Hepatocyte (in vitro differentiated cells): ENCODE measurements at regions not wholly inside any gene's neighbourhood (a gene's known extent, or its start where the extent isn't known, plus 50 kb on each side); places are given as distances from the start of the nearest gene placed in this dataset.

ENCODE experiments used
- DNase-seq: peaks from one replicate; pipeline ENCODE4 v3.0.0-alpha.2; 2016; ENCODE audit warnings: low spot score
- H2AFZ ChIP-seq: fragments of 200-600 bp; sonication (generic); 2 replicates; pipeline ENCODE4 v1.6.0; 2016; ENCODE audit warnings: antibody characterized with exemption, mild to moderate bottlenecking
- H3K27ac ChIP-seq: fragments of 200-600 bp; sonication (generic); 2 replicates; pipeline ENCODE4 v1.5.1; 2016; ENCODE audit warnings: mild to moderate bottlenecking
- H3K27me3 ChIP-seq: fragments of 200-600 bp; sonication (generic); 2 replicates; pipeline ENCODE4 v1.6.1; 2016
- H3K36me3 ChIP-seq: fragments of 200-600 bp; sonication (generic); replicated peaks from 2 replicates; pipeline ENCODE4 v1.5.1; 2016; ENCODE audit warnings: low read depth; ENCODE audit not compliant: insufficient read depth
- H3K4me1 ChIP-seq: fragments of 200-600 bp; sonication (generic); 2 replicates; pipeline ENCODE4 v1.5.1; 2016; ENCODE audit warnings: mild to moderate bottlenecking, moderate library complexity; ENCODE audit not compliant: insufficient read depth
- H3K4me2 ChIP-seq: fragments of 200-600 bp; sonication (generic); 2 replicates; pipeline ENCODE4 v1.6.0; 2016
- H3K4me3 ChIP-seq: fragments of 200-600 bp; sonication (generic); 2 replicates; pipeline ENCODE4 v1.5.1; 2016; ENCODE audit warnings: mild to moderate bottlenecking
- H3K79me2 ChIP-seq: fragments of 200-600 bp; sonication (generic); 2 replicates; pipeline ENCODE4 v1.6.0; 2017; ENCODE audit warnings: mild to moderate bottlenecking
- H3K9me2 ChIP-seq: fragments of 200-600 bp; sonication (generic); replicated peaks from 2 replicates; pipeline ENCODE4 v1.6.0; 2017; ENCODE audit warnings: mild to moderate bottlenecking; ENCODE audit not compliant: insufficient read depth
- H3K9me3 ChIP-seq: fragments of 200-600 bp; sonication (generic); 2 replicates; pipeline ENCODE4 v1.5.1; 2016; ENCODE audit warnings: low read depth, mild to moderate bottlenecking
- H4K20me1 ChIP-seq: fragments of 200-600 bp; sonication (generic); 2 replicates; pipeline ENCODE4 v1.6.0; 2016; ENCODE audit warnings: mild to moderate bottlenecking; ENCODE audit not compliant: insufficient read depth, poor library complexity, severe bottlenecking
- CTCF ChIP-seq: fragments of 200-600 bp; sonication (generic); IDR thresholded peaks from 2 replicates; pipeline ENCODE4 v1.5.1; 2016; ENCODE audit warnings: antibody characterized with exemption, mild to moderate bottlenecking; ENCODE audit not compliant: poor library complexity
- EZH2 ChIP-seq: fragments of 200-600 bp; sonication (generic); IDR thresholded peaks from 2 replicates; pipeline ENCODE4 v1.6.1; 2016; ENCODE audit warnings: antibody characterized with exemption, mild to moderate bottlenecking, borderline replicate concordance
- EZH2phosphoT487 ChIP-seq: fragments of 200-600 bp; sonication (generic); IDR thresholded peaks from one replicate; pipeline ENCODE4 v1.6.1; 2018; ENCODE audit warnings: antibody characterized with exemption, mild to moderate bottlenecking, low read depth, moderate library complexity; ENCODE audit not compliant: unreplicated experiment, severe bottlenecking
- WGBS: methylation state at CpG from one replicate; pipeline ENCODE4 v1.1.6; 2016; ENCODE audit warnings: low lambda C conversion rate; ENCODE audit errors: missing lambda C conversion rate; 5-methylcytosine and 5-hydroxymethylcytosine counted together

GRCh38 chr1:218810306-218810705 is 363.4 kb upstream of the LYPLAL1 start:
- no peaks in the 10 kb centered on the region for H4K20me1 ChIP-seq
- no peak for TF ChIP-seq EZH2phosphoT487
- TF ChIP-seq CTCF = no peak
- no peak for TF ChIP-seq EZH2
- H3K27me3 ChIP-seq = no peaks in the 10 kb centered on the region
- H3K27ac ChIP-seq = no peak overlapping the region
- no peak overlapping the region for H3K4me2 ChIP-seq
- no peaks in the 10 kb centered on the region for H3K79me2 ChIP-seq
- no peaks in the 10 kb centered on the region for H3K9me3 ChIP-seq
- 77% methylated on average over 3 of the region's 3 CpGs for WGBS
- no peak overlapping the region for H2AFZ ChIP-seq
- DNase-seq = no peak
- no peaks in the 10 kb centered on the region for H3K4me1 ChIP-seq
- no peaks in the 10 kb centered on the region for H3K36me3 ChIP-seq
- H3K9me2 ChIP-seq = no peaks in the 10 kb centered on the region
- no peak overlapping the region for H3K4me3 ChIP-seq

- Histone ChIP-seq H3K36me3 (no peaks in the 10 kb centered on the region), H3K27me3 (no peaks in the 10 kb centered on the region), H3K27ac (no peak overlapping the region), H3K79me2 (no peaks in the 10 kb centered on the region), H4K20me1 (no peaks in the 10 kb centered on the region), H3K9me3 (no peaks in the 10 kb centered on the region), H3K4me2 (no peak overlapping the region), H2AFZ (no peak overlapping the region), H3K4me3 (no peak overlapping the region), H3K9me2 (no peaks in the 10 kb centered on the region), H3K4me1 (no peaks in the 10 kb centered on the region)
- no peak for TF ChIP-seq EZH2phosphoT487
- TF ChIP-seq CTCF = no peak
- TF ChIP-seq EZH2 = no peak
- no peak for DNase-seq
- WGBS = 82% methylated on average over 1 of the region's 1 CpG
These were observed 362.2 kb upstream of the LYPLAL1 start for GRCh38 chr1:218811497-218811896.

GRCh38 chr1:218812360-218812759 is 361.3 kb upstream of the LYPLAL1 start:
- WGBS = 72% methylated on average over 6 of the region's 6 CpGs
- H3K4me3 ChIP-seq = no peak overlapping the region
- no peak overlapping the region for H2AFZ ChIP-seq
- TF ChIP-seq EZH2phosphoT487 (no peak), EZH2 (no peak), CTCF (no peak)
- H3K9me3 ChIP-seq = no peaks in the 10 kb centered on the region
- H3K4me2 ChIP-seq = no peak overlapping the region
- H3K79me2 ChIP-seq = no peaks in the 10 kb centered on the region
- H3K9me2 ChIP-seq = no peaks in the 10 kb centered on the region
- H3K27me3 ChIP-seq = no peaks in the 10 kb centered on the region
- H3K36me3 ChIP-seq = no peaks in the 10 kb centered on the region
- H3K27ac ChIP-seq = no peak overlapping the region
- no peaks in the 10 kb centered on the region for H4K20me1 ChIP-seq
- DNase-seq = no peak
- peaks cover 3% of the 10 kb centered on the region for H3K4me1 ChIP-seq

- Histone ChIP-seq H3K27me3 (no peaks in the 10 kb centered on the region), H3K79me2 (no peaks in the 10 kb centered on the region), H3K4me2 (no peak overlapping the region), H3K4me1 (peaks cover 5% of the 10 kb centered on the region), H4K20me1 (no peaks in the 10 kb centered on the region), H3K27ac (no peak overlapping the region), H3K9me3 (no peaks in the 10 kb centered on the region), H2AFZ (no peak overlapping the region), H3K9me2 (no peaks in the 10 kb centered on the region), H3K4me3 (no peak overlapping the region), H3K36me3 (no peaks in the 10 kb centered on the region)
- no peak for DNase-seq
- TF ChIP-seq CTCF = no peak
- TF ChIP-seq EZH2phosphoT487 = no peak
- TF ChIP-seq EZH2 = no peak
- WGBS = 50% methylated on average over 1 of the region's 1 CpG
These were observed 360.4 kb upstream of the LYPLAL1 start for GRCh38 chr1:218813237-218813636.
